Esophagus muscularis mucosa (tissue), 4 donors: ENCODE measurements at regions not wholly inside any gene's neighbourhood (a gene's known extent, or its start where the extent isn't known, plus 50 kb on each side); places are given as distances from the start of the nearest gene placed in this dataset.

Experiments used
- DNase-seq: peaks from one replicate; pipeline ENCODE4 v3.0.0-alpha.2; 2017; ENCODE audit errors: extremely low spot score
- H3K27ac ChIP-seq, 4 donors: fragments of 200-600 bp; sonication (generic); replicated peaks in 1 of 4; 1 replicate in 3 of 4; 2 replicates in 1 of 4; pipeline ENCODE4 v1.5.1; 2016 to 2019; ENCODE audit warnings: mild to moderate bottlenecking in 1 of 4
- H3K27me3 ChIP-seq, 4 donors: fragments of 200-600 bp; sonication (generic); one replicate each; pipeline versions ENCODE4 v1.5.1 to v1.6.0; 2016 to 2019
- H3K36me3 ChIP-seq, 4 donors: fragments of 200-600 bp; sonication (generic); one replicate each; pipeline ENCODE4 v1.5.1; 2016 to 2019
- H3K4me1 ChIP-seq, 4 donors: fragments of 200-600 bp; sonication (generic); one replicate each; pipeline ENCODE4 v1.5.1; 2016 to 2019
- H3K4me3 ChIP-seq, 4 donors: fragments of 200-600 bp; sonication (generic); 1 replicate in 2 of 4; 2 replicates in 2 of 4; pipeline ENCODE4 v1.5.1; 2016 to 2019; ENCODE audit warnings: mild to moderate bottlenecking in 4 of 4, moderate library complexity in 1 of 4
- H3K9me3 ChIP-seq, 4 donors: fragments of 200-600 bp; sonication (generic); 1 replicate in 3 of 4; 2 replicates in 1 of 4; pipeline ENCODE4 v1.5.1; 2016 to 2019
- EP300 ChIP-seq: sonication (generic); formaldehyde crosslinking; IDR thresholded peaks from one replicate; pipeline ENCODE4 v1.6.1; 2017; ENCODE audit warnings: antibody characterized with exemption
- POLR2A ChIP-seq: fragments of 450-650 bp; IDR thresholded peaks from one replicate; pipeline ENCODE4 v1.6.1; 2017; ENCODE audit warnings: antibody characterized with exemption, moderate library complexity, mild to moderate bottlenecking, low read depth
- POLR2AphosphoS5 ChIP-seq, 2 donors: sonication (generic); formaldehyde crosslinking; IDR thresholded peaks; one replicate each; pipeline ENCODE4 v1.6.1; 2017; ENCODE audit warnings: antibody characterized with exemption in 2 of 2
- whole genome bisulfite sequencing: methylation state at CpG from one replicate; pipeline ENCODE4 v1.1.5; 2018; 5-methylcytosine and 5-hydroxymethylcytosine counted together
- intact Hi-C: fragments of 100-400 bp; cut with DNase I; formaldehyde crosslinking; loops from one replicate; pipeline ENCODE4 v1.15.1; 2023
- TF ChIP-seq, protein P1 (sequence below), 3 experiments: fragments of 200-600 bp in 2 of 3; fragments of 450-650 bp in 1 of 3; sonication (generic) in 2 of 3; IDR thresholded peaks; one replicate each; pipeline ENCODE4 v1.5.1; 2017 to 2019; ENCODE audit warnings: antibody characterized with exemption in 3 of 3, mild to moderate bottlenecking in 2 of 3, moderate library complexity in 1 of 3

DNA sequence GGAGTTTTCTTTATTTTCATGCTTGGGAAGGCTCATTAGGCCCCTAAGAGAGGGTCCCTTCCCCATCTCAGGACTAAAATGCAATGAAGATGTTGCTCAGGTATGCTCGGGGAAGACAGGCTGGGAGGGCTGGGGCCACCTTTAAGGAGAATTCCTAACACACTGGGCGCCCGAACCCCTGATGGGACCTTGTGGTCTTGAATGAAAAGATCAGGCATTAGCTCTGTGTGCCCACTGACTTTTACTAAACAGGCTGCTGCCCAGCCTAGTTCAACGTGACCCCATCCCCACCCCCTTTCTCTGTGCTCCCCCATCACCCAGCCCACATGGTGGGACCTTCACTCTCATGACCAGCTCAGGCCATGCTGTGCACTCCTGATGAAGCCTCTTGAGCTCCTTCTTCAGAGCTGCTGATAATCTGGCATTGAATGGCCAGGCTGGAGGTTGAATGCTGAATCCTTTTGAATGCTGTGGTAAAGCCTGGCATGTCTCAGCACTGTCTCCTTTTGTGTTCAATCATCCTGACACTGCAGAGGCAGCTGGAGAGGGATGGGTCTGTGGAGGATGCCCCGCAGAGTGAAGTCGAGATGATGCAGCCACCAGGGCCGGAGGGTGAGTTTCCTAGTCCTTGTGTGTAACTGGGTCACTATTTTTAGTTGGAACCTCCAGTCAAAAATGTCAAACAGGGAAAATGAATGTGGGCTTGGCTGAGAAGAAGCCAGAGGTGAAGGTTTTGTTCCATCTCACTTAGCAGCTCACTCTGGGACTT, 209.1 kb downstream of the UQCRFS1 start:
- Histone ChIP-seq H3K36me3 (no peaks in the 10 kb centered on the region), H3K27me3 (peaks cover 0 to 16% (median 0%) of the 10 kb centered on the region in 4 donors), H3K4me3 (no peak overlapping the region), H3K9me3 (no peaks in the 10 kb centered on the region), H3K27ac (no peak overlapping the region), H3K4me1 (peaks cover 0 to 27% (median 13%) of the 10 kb centered on the region in 4 donors)
- TF ChIP-seq, protein P1, sequence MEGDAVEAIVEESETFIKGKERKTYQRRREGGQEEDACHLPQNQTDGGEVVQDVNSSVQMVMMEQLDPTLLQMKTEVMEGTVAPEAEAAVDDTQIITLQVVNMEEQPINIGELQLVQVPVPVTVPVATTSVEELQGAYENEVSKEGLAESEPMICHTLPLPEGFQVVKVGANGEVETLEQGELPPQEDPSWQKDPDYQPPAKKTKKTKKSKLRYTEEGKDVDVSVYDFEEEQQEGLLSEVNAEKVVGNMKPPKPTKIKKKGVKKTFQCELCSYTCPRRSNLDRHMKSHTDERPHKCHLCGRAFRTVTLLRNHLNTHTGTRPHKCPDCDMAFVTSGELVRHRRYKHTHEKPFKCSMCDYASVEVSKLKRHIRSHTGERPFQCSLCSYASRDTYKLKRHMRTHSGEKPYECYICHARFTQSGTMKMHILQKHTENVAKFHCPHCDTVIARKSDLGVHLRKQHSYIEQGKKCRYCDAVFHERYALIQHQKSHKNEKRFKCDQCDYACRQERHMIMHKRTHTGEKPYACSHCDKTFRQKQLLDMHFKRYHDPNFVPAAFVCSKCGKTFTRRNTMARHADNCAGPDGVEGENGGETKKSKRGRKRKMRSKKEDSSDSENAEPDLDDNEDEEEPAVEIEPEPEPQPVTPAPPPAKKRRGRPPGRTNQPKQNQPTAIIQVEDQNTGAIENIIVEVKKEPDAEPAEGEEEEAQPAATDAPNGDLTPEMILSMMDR (IDR thresholded peaks at IDR 0.05) = no peak
- TF ChIP-seq POLR2AphosphoS5 (IDR thresholded peaks at IDR 0.05) = no peak
- no peak for TF ChIP-seq POLR2A
- no peak for TF ChIP-seq EP300
- DNase-seq = no peak
- WGBS = 60% methylated on average over 7 of the region's 7 CpGs
- intact Hi-C loops = no loop called here

DNA sequence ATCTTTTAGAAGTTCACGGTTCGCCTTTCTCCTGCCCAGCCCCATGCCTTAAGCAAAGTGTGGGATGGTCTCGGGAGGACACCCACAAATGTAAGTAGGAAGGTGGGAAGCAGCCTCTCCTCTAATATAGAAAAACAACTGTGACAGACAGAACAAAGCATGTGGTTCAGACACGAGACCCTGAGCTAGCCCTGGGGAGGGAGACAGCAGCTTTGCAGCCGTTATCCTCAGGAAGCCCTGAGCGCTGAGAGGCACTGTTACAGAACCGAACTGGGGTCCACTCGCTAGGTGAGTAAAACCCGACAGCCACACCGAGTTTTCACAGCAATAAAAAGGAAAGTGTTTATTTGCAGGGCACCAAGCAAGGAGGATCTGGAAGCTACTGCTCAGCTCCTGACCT, 210.6 kb downstream of the UQCRFS1 start:
- 44% methylated on average over 10 of the region's 10 CpGs for WGBS

DNA sequence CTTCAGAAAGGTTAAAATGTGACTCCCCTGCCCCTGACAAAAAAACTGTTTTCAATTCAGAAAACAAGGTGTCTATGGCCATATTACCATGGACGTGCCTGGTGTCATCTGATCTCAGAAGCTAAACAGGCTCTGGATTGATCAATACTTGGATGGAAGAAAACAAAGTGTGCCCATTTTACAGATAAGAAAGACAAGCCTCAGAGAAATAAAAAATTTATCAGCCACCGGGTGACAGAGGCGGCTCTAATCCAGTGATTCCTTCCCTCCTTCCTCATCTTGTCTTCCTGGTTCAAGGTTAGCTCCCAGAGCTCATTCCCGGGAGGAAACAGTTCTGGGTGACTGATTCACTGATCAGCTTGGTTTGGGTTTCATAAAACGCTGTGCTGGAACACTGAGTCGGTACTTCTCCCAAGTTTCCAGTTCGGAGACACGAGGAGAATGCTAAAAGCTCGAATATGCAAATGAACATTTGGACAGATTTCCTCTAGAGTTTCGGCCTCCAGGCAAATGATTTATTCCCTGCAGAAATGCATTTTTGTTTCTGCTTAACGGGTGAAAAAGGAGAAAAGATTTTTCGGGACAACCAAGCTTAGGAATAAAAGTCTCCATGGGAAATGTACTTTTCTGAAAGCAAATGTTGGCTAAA, 211.2 kb downstream of the UQCRFS1 start:
- no peak for DNase-seq
- Histone ChIP-seq H3K4me3 (no peak overlapping the region), H3K27ac (no peak overlapping the region), H3K27me3 (peaks cover 0 to 24% (median 0%) of the 10 kb centered on the region in 4 donors), H3K9me3 (no peaks in the 10 kb centered on the region), H3K4me1 (peaks cover 0 to 27% (median 13%) of the 10 kb centered on the region in 4 donors), H3K36me3 (no peaks in the 10 kb centered on the region)
- WGBS = 51% methylated on average over 12 of the region's 12 CpGs
- TF ChIP-seq POLR2A (no peak), POLR2AphosphoS5 (IDR thresholded peaks at IDR 0.05) (no peak), EP300 (no peak)
- TF ChIP-seq, protein P1 (IDR thresholded peaks at IDR 0.05) = no peak
- intact Hi-C loops = no loop called here

More for the DNA sequence above, 210.6 kb downstream of the UQCRFS1 start:
- Histone ChIP-seq H3K36me3 (no peaks in the 10 kb centered on the region), H3K4me3 (no peak overlapping the region), H3K27me3 (peaks cover 0 to 24% (median 0%) of the 10 kb centered on the region in 4 donors), H3K27ac (no peak overlapping the region), H3K4me1 (peaks cover 0 to 27% (median 13%) of the 10 kb centered on the region in 4 donors), H3K9me3 (no peaks in the 10 kb centered on the region)
- intact Hi-C loops = no loop called here
- TF ChIP-seq EP300 = no peak
- no peak for TF ChIP-seq POLR2A
- TF ChIP-seq POLR2AphosphoS5 (IDR thresholded peaks at IDR 0.05) = no peak
- TF ChIP-seq, protein P1 (IDR thresholded peaks at IDR 0.05) = no peak
- no peak for DNase-seq

DNA sequence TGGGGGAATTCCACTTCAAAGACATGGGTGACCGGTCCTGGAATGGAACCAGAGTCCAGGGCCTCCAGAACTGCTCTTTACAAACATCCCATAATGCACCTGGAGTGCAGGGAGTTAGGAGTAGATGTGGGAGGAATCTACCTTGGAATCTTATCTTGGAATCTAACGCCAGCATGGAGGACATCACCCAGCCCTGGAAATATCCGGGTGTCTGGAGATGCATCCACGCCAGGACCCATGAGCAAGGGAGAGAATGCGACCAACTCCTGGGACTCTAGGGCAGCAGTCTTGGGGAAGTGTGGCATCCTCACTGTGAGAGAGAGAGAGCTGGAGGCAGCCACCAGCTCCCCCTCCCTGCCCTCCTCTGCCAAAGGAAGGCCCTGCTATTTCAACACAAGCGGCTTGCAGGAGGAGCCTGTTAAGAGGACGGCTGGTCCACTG, 211.8 kb downstream of the UQCRFS1 start:
- intact Hi-C loops = no loop called here
- Histone ChIP-seq H3K9me3 (no peaks in the 10 kb centered on the region), H3K36me3 (no peaks in the 10 kb centered on the region), H3K27me3 (peaks cover 0 to 26% (median 0%) of the 10 kb centered on the region in 4 donors), H3K4me3 (no peak overlapping the region), H3K4me1 (peaks cover 0 to 27% (median 13%) of the 10 kb centered on the region in 4 donors), H3K27ac (no peak overlapping the region)
- DNase-seq = no peak
- TF ChIP-seq POLR2A (no peak), EP300 (no peak), POLR2AphosphoS5 (IDR thresholded peaks at IDR 0.05) (no peak)
- TF ChIP-seq, protein P1 (IDR thresholded peaks at IDR 0.05) = no peak
- 60% methylated on average over 5 of the region's 7 CpGs for WGBS
